HCT116 (cell line): ENCODE measurements at regions not wholly inside any gene's neighbourhood (a gene's known extent, or its start where the extent isn't known, plus 50 kb on each side); places are given as distances from the start of the nearest gene placed in this dataset.

Experiments
- ATAC-seq: fragments of 200-7000 bp; cut with Tn5 transposase; 2 replicates; pipeline ENCODE4 v1.9.1; 2020; ENCODE audit warnings: mild to moderate bottlenecking, moderate library complexity
- BruUV-seq: library from RNA; stranded (reverse); fragments of 400-500 nt; replicated peaks from 2 replicates; lab custom pipeline; 2021; lab: Mats Ljungman, UMichigan
- CTCF ChIA-PET: fragments of 300-600 bp; sonication (Branson Sonifier 250); formaldehyde crosslinking; loops from one replicate; lab custom pipeline; 2021; ENCODE audit warnings: antibody characterized with exemption; lab: Charles Lee
- POLR2A ChIA-PET: fragments of 300-600, 350-600 bp; sonication (Branson Sonifier 250); formaldehyde crosslinking; loops from one replicate; lab custom pipeline; 2021; ENCODE audit warnings: antibody characterized with exemption; lab: Charles Lee
- RAD21 ChIA-PET, 2 experiments: fragments of 300-600 bp; sonication (Branson Sonifier 250); formaldehyde crosslinking; loops; one replicate each; lab custom pipeline; 2023; ENCODE audit warnings: low total read pairs in 2 of 2; ENCODE audit not compliant: uncharacterized antibody in 2 of 2, unreplicated experiment in 2 of 2, low non-redundant PET in 1 of 2; lab: Charles Lee
- DNase-seq: peaks from one replicate; pipeline ENCODE4 v3.0.0-alpha.2; 2010; ENCODE audit warnings: low read depth, low spot score
- H2AFZ ChIP-seq: fragments of 200-600 bp; shearing (Covaris generic), sonication (generic); 2 replicates; pipeline ENCODE4 v1.6.1; 2017; ENCODE audit warnings: low read depth, mixed run types, mixed read lengths, antibody characterized with exemption, low read length; ENCODE audit not compliant: poor library complexity, severe bottlenecking
- H3K27ac ChIP-seq: 2 replicates; pipeline ENCODE4 v1.5.1; 2012; ENCODE audit warnings: low read depth, low read length
- H3K27me3 ChIP-seq: fragments of 200-600 bp; sonication (generic); 2 replicates; pipeline ENCODE4 v1.6.1; 2016; ENCODE audit warnings: mixed run types, low read length, mixed read lengths; ENCODE audit not compliant: insufficient read depth
- H3K36me3 ChIP-seq, 2 experiments: fragments of 200-500 bp in 1 of 2; fragments of 200-600 bp in 1 of 2; sonication (Bioruptor generic) in 1 of 2; sonication (generic) in 1 of 2; 2 replicates each; pipeline versions ENCODE4 v1.5.1 to v1.6.1; 2014 to 2016; ENCODE audit warnings: low read length in 2 of 2, inconsistent platforms in 1 of 2, mixed read lengths in 1 of 2, mixed run types in 1 of 2; ENCODE audit not compliant: insufficient read depth in 2 of 2, control insufficient read depth in 1 of 2
- H3K4me1 ChIP-seq, 2 experiments: fragments of 200-600 bp in 1 of 2; sonication (generic) in 1 of 2; 2 replicates each; pipeline versions ENCODE4 v1.5.1 to v1.6.1; 2012 to 2017; ENCODE audit warnings: low read length in 2 of 2, inconsistent platforms in 1 of 2, mild to moderate bottlenecking in 1 of 2, mixed read lengths in 1 of 2, mixed run types in 1 of 2, moderate library complexity in 1 of 2; ENCODE audit not compliant: insufficient read depth in 2 of 2, control insufficient read depth in 1 of 2
- H3K4me2 ChIP-seq: fragments of 200-600 bp; sonication (generic); 2 replicates; pipeline ENCODE4 v1.6.1; 2017; ENCODE audit warnings: mixed run types, low read length, mixed read lengths
- H3K4me3 ChIP-seq, 2 experiments: fragments of 200-600 bp in 1 of 2; sonication (generic) in 1 of 2; replicated peaks in 1 of 2; 2 replicates each; pipeline ENCODE4 v1.5.1; 2011 to 2016; ENCODE audit warnings: low read length in 2 of 2, control low read depth in 1 of 2, low read depth in 1 of 2, mild to moderate bottlenecking in 1 of 2, mixed read lengths in 1 of 2, mixed run types in 1 of 2
- H3K79me2 ChIP-seq: fragments of 200-600 bp; sonication (generic); 2 replicates; pipeline ENCODE4 v1.6.1; 2017; ENCODE audit warnings: mild to moderate bottlenecking, mixed run types, low read length, moderate library complexity, mixed read lengths; ENCODE audit not compliant: insufficient read depth
- H3K9ac ChIP-seq: fragments of 200-600 bp; sonication (generic); 2 replicates; pipeline ENCODE4 v1.6.1; 2016; ENCODE audit warnings: low read length, mixed read lengths
- H3K9me2 ChIP-seq: fragments of 200-600 bp; sonication (generic), shearing (Covaris generic); 2 replicates; pipeline ENCODE4 v1.6.1; 2017; ENCODE audit warnings: mixed run types, mild to moderate bottlenecking, moderate library complexity; ENCODE audit not compliant: insufficient read depth
- H3K9me3 ChIP-seq, 2 experiments: fragments of 200-500 bp in 1 of 2; fragments of 200-600 bp in 1 of 2; sonication (Bioruptor generic) in 1 of 2; sonication (generic) in 1 of 2; 2 replicates each; pipeline ENCODE4 v1.6.1; 2014 to 2017; ENCODE audit warnings: low read length in 2 of 2, mixed read lengths in 2 of 2, inconsistent platforms in 1 of 2, low read depth in 1 of 2, mild to moderate bottlenecking in 1 of 2, mixed run types in 1 of 2, moderate library complexity in 1 of 2; ENCODE audit not compliant: control insufficient read depth in 1 of 2, insufficient read depth in 1 of 2
- H4K20me1 ChIP-seq: fragments of 200-600 bp; sonication (generic), shearing (Covaris generic); 2 replicates; pipeline ENCODE4 v1.6.1; 2017; ENCODE audit warnings: mixed run types, mild to moderate bottlenecking, moderate library complexity; ENCODE audit not compliant: insufficient read depth
- CBX3 ChIP-seq: IDR thresholded peaks from 2 replicates; pipeline ENCODE4 v1.6.1; 2012; ENCODE audit warnings: low read depth
- CEBPB ChIP-seq: IDR thresholded peaks from 2 replicates; pipeline ENCODE4 v1.6.1; 2012; ENCODE audit warnings: low read depth
- EGR1 ChIP-seq: IDR thresholded peaks from 2 replicates; pipeline ENCODE4 v1.6.1; 2012; ENCODE audit warnings: low read depth
- ELF1 ChIP-seq: IDR thresholded peaks from 2 replicates; pipeline ENCODE4 v1.6.1; 2012; ENCODE audit warnings: low read depth, borderline replicate concordance
- SIN3A ChIP-seq: IDR thresholded peaks from 2 replicates; pipeline ENCODE4 v1.6.1; 2012; ENCODE audit warnings: low read depth
- TCF7L2 ChIP-seq: IDR thresholded peaks from 2 replicates; pipeline ENCODE4 v1.7.0; 2011; ENCODE audit warnings: borderline replicate concordance, inconsistent platforms; ENCODE audit not compliant: insufficient read depth, insufficient read length; ENCODE audit errors: extremely low read depth
- ZNF274 ChIP-seq: fragments of 200-500 bp; sonication (Bioruptor generic); IDR thresholded peaks from 2 replicates; pipeline ENCODE4 v1.6.1; 2014; ENCODE audit warnings: mild to moderate bottlenecking, low read depth, low read length, inconsistent platforms
- intact Hi-C: fragments of 100-400 bp; cut with micrococcal nuclease; formaldehyde crosslinking; loops from 2 replicates; pipeline ENCODE4 v1.10.0; 2022
- TF ChIP-seq, protein P1 (sequence below): IDR thresholded peaks from 2 replicates; pipeline ENCODE4 v1.6.1; 2012; ENCODE audit warnings: low read depth

- H4K20me1 ChIP-seq, result no peaks in the 10 kb centered on the region
- intact Hi-C loops, result no loop called here
- H3K4me3 ChIP-seq, result no peak overlapping the region
- no peaks in the 10 kb centered on the region for H3K36me3 ChIP-seq
- H3K9me2 ChIP-seq, result no peaks in the 10 kb centered on the region
- CTCF ChIA-PET, result no interaction called here
- POLR2A ChIA-PET, result no interaction called here
- H3K4me1 ChIP-seq, result no peaks in the 10 kb centered on the region
- H3K27me3 ChIP-seq, result no peaks in the 10 kb centered on the region
- DNase-seq (no peak), ATAC-seq (no peak)
- H2AFZ ChIP-seq, result no peak overlapping the region
- H3K9ac ChIP-seq, result no peak overlapping the region
- no TSS peak for BruUV-seq
- no peak for TF ChIP-seq ZNF274
- no peak for TF ChIP-seq CBX3
- no peak for TF ChIP-seq ELF1
- peaks cover 10 to 15% of the 10 kb centered on the region in 2 experiments; a peak in 2 of 4 replicates for H3K9me3 ChIP-seq
- H3K27ac ChIP-seq, result no peak overlapping the region
- H3K4me2 ChIP-seq, result no peak overlapping the region
- H3K79me2 ChIP-seq, result no peaks in the 10 kb centered on the region
- RAD21 ChIA-PET, result no interaction called here
These were observed 706.7 kb upstream of the ADAMTS5 start for GRCh38 chr21:27673581-27673980.

- H3K4me2 ChIP-seq, result no peak overlapping the region
- H3K9ac ChIP-seq, result no peak overlapping the region
- ChIA-PET RAD21 (no interaction called here), POLR2A (no interaction called here), CTCF (no interaction called here)
- H2AFZ ChIP-seq, result no peak overlapping the region
- no peaks in the 10 kb centered on the region for H3K9me2 ChIP-seq
- intact Hi-C loops, result no loop called here
- no peaks in the 10 kb centered on the region for H3K36me3 ChIP-seq
- no peak for ATAC-seq
- no peaks in the 10 kb centered on the region for H3K4me1 ChIP-seq
- peaks cover 10 to 17% of the 10 kb centered on the region in 2 experiments; a peak in 2 of 4 replicates for H3K9me3 ChIP-seq
- no peaks in the 10 kb centered on the region for H4K20me1 ChIP-seq
- H3K27ac ChIP-seq, result no peak overlapping the region
- DNase-seq, result no peak
- no TSS peak for BruUV-seq
- TF ChIP-seq TCF7L2, result no peak
- TF ChIP-seq SIN3A, result no peak
- TF ChIP-seq CEBPB, result no peak
- no peak for TF ChIP-seq EGR1
- TF ChIP-seq, protein P1, sequence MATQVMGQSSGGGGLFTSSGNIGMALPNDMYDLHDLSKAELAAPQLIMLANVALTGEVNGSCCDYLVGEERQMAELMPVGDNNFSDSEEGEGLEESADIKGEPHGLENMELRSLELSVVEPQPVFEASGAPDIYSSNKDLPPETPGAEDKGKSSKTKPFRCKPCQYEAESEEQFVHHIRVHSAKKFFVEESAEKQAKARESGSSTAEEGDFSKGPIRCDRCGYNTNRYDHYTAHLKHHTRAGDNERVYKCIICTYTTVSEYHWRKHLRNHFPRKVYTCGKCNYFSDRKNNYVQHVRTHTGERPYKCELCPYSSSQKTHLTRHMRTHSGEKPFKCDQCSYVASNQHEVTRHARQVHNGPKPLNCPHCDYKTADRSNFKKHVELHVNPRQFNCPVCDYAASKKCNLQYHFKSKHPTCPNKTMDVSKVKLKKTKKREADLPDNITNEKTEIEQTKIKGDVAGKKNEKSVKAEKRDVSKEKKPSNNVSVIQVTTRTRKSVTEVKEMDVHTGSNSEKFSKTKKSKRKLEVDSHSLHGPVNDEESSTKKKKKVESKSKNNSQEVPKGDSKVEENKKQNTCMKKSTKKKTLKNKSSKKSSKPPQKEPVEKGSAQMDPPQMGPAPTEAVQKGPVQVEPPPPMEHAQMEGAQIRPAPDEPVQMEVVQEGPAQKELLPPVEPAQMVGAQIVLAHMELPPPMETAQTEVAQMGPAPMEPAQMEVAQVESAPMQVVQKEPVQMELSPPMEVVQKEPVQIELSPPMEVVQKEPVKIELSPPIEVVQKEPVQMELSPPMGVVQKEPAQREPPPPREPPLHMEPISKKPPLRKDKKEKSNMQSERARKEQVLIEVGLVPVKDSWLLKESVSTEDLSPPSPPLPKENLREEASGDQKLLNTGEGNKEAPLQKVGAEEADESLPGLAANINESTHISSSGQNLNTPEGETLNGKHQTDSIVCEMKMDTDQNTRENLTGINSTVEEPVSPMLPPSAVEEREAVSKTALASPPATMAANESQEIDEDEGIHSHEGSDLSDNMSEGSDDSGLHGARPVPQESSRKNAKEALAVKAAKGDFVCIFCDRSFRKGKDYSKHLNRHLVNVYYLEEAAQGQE, result no peak
- no peak for TF ChIP-seq ELF1
- no peaks in the 10 kb centered on the region for H3K79me2 ChIP-seq
- no peaks in the 10 kb centered on the region for H3K27me3 ChIP-seq
- no peak overlapping the region for H3K4me3 ChIP-seq
These were observed 704.3 kb upstream of the ADAMTS5 start for GRCh38 chr21:27671207-27671606.
